ENCODE measurements at regions not wholly inside any gene's neighbourhood (a gene's known extent, or its start where the extent isn't known, plus 50 kb on each side); places are given as distances from the start of the nearest gene placed in this dataset.

- no peak for DNase-seq
These were observed 64.8 kb upstream of the CLSTN2 start for GRCh38 chr3:139870000-139870675.

- DNase-seq, result no peak
These were observed 66.2 kb upstream of the CLSTN2 start for GRCh38 chr3:139868773-139869172.

GRCh38 chr3:139848660-139849059 lies 86.3 kb upstream of the CLSTN2 start:
- no peak for DNase-seq

GRCh38 chr3:139846729-139847128 lies 88.3 kb upstream of the CLSTN2 start:
- no peak for DNase-seq

- no peak for DNase-seq
These were observed 95.3 kb upstream of the CLSTN2 start for GRCh38 chr3:139839659-139840058.

GRCh38 chr3:139839014-139839413 lies 96.0 kb upstream of the CLSTN2 start:
- DNase-seq, result no peak

GRCh38 chr3:139838269-139838957 lies 96.6 kb upstream of the CLSTN2 start:
- DNase-seq, result no peak

GRCh38 chr3:139836698-139837464 lies 98.1 kb upstream of the CLSTN2 start:
- DNase-seq, result no peak

- no peak for DNase-seq
These were observed 98.9 kb upstream of the CLSTN2 start for GRCh38 chr3:139835830-139836683.

GRCh38 chr3:139832998-139833397 lies 102.0 kb upstream of the CLSTN2 start:
- DNase-seq, result no peak

- no peak for DNase-seq
These were observed 104.2 kb upstream of the CLSTN2 start for GRCh38 chr3:139830817-139831216.

GRCh38 chr3:139827833-139828232 lies 107.2 kb upstream of the CLSTN2 start:
- DNase-seq, result no peak

GRCh38 chr3:139824864-139825263 lies 110.1 kb upstream of the CLSTN2 start:
- no peak for DNase-seq

GRCh38 chr3:139814646-139815045 lies 120.3 kb upstream of the CLSTN2 start:
- DNase-seq, result no peak

- DNase-seq, result no peak
These were observed 123.7 kb upstream of the CLSTN2 start for GRCh38 chr3:139811331-139811730.

- no peak for DNase-seq
These were observed 126.8 kb upstream of the CLSTN2 start for GRCh38 chr3:139808201-139808600.

- no peak for DNase-seq
These were observed 125.5 kb upstream of the NMNAT3 start for GRCh38 chr3:139803294-139803693.

GRCh38 chr3:139797724-139798343 lies 120.1 kb upstream of the NMNAT3 start:
- DNase-seq, result peak; percentile 12 to 20

- DNase-seq, result no peak
These were observed 116.9 kb upstream of the NMNAT3 start for GRCh38 chr3:139794469-139795265.

GRCh38 chr3:139793408-139793807 lies 115.6 kb upstream of the NMNAT3 start:
- DNase-seq, result no peak

GRCh38 chr3:139780593-139780992 lies 102.8 kb upstream of the NMNAT3 start:
- DNase-seq, result no peak
